HG02571 (cell line): ENCODE measurements at regions not wholly inside any gene's neighbourhood (a gene's known extent, or its start where the extent isn't known, plus 50 kb on each side); places are given as distances from the start of the nearest gene placed in this dataset.

Experiments
- ATAC-seq: cut with Tn5 transposase; IDR thresholded peaks from one replicate; pipeline ENCODE4 v1.9.1; 2021; ENCODE audit warnings: mild to moderate bottlenecking, moderate library complexity; ENCODE audit not compliant: unreplicated experiment

- no peak for ATAC-seq
These were observed 585.4 kb downstream of the SNAPC1 start for GRCh38 chr14:62347562-62348011.

DNA sequence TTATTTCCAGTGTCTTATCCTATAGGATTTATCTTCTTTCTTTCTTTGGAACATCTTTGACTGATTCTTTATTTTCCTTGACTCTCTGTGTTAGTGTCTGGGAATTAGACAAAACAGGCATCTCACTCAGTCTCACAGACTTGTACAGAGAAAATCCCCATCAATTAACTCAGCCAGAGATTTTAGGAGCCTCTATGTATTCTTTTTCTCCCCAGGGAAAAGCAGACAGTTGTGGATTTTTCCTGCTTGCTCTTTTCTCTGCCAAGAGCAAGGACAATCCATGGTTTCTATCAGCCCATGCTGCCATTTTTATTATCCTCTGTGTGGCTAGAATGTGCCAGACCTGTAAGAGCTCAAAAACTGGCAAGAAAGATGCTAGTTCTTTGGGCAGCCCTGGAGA is 595.1 kb downstream of the SNAPC1 start:
- ATAC-seq = no peak

DNA sequence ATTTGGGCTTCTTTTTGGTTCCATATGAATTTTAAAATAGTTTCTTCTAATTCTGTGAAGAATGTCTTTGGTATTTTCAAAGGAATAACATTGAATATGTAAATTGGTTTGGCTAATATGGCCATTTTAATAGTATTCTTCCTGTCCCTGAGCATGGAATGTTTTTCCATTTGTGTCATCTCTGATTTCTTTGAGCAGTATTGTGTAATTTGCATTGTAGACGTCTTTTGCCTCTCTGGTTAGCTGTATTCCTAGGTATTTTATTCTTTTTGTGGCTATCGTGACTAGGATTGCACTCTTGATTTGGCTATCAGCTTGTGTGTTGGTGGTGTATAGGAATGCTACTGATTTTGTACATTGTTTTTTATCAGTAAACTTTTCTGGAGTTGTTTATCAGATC is 601.9 kb downstream of the SNAPC1 start:
- no peak for ATAC-seq

- ATAC-seq = no peak
These were observed 602.6 kb downstream of the SNAPC1 start for GRCh38 chr14:62364800-62365280.

GRCh38 chr14:62369919-62370560 is 607.8 kb downstream of the SNAPC1 start:
- no peak for ATAC-seq

GRCh38 chr14:62373944-62374343 is 611.7 kb downstream of the SNAPC1 start:
- ATAC-seq = no peak

DNA sequence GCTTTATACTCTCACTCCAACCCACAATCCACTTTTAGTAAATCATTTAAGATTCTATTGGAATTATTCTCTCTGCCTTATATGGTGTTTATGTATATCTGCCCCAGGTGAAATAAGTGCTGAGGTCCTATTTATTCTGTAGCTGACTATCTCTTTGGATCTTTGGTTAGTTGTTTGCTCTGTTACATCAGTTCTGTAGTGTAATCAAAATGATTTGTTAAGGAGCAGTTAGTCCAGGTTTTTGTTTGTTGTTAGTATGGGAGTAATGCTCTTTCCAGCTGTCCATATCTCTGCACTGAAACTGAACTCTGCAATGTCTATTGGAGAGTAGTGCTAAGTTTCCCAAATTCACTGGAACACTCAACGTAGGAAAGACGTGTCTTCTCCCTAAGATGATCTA is 615.8 kb downstream of the SNAPC1 start:
- ATAC-seq = no peak

GRCh38 chr14:62381311-62382070 is 619.3 kb downstream of the SNAPC1 start:
- ATAC-seq = no peak

- no peak for ATAC-seq
These were observed 636.1 kb downstream of the KCNH5 start for GRCh38 chr14:62409169-62409568.

- no peak for ATAC-seq
These were observed 635.5 kb downstream of the KCNH5 start for GRCh38 chr14:62409626-62410300.

- ATAC-seq = no peak
These were observed 624.4 kb downstream of the KCNH5 start for GRCh38 chr14:62420847-62421246.

DNA sequence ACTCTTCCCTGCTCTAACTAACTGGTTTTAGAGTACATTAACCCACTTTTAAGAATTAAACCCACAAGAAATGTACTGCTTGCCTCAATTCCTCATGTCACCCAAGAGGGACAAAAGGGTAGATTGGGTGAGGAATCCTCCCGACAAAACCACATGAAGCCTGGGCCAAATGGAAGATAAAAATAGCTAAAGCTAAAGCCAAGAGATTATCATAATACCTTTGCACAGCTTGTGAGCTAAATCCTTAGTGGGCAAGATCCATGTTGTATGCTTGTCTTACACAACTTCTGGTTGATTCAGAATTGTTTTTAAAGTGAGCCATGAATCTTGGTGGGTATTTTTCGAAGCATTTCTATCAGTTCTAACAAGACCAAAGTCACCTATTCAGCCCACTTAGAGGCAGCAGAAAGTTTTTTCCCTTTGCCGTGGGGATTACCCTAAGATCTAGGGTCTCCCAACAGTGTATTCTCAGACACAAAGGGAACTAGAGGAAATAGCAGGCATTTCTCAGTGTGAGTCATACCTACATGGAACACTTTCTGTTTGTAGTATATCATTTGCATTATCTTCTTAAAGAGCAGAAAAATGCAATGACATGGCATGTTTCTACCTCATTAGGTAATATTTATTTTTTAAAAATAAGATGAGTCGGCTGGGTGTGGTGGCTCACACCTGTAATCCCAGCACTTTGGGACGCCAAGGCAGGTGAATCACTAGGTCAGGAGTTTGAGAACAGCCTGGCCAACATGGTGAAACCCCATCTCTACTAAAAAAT is 616.6 kb downstream of the KCNH5 start:
- no peak for ATAC-seq

DNA sequence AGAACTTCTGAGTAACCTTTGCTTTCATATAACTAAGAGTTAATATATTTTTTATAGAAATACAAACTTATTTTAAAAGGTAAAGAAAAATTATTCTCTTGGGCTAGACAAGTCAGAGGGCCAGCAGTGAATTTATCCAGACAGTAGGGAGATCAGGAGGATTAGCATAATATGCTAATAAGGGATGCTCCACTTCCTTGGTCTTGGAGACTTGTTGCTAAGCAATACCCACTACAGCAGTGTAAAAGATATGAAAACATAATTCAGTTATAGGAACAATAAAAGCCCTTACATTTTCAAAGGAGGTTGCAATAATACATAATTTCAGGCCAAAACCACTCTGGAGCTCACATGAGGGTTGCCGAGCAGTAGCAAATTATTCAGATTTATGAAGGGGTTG is 615.6 kb downstream of the KCNH5 start:
- ATAC-seq = no peak

DNA sequence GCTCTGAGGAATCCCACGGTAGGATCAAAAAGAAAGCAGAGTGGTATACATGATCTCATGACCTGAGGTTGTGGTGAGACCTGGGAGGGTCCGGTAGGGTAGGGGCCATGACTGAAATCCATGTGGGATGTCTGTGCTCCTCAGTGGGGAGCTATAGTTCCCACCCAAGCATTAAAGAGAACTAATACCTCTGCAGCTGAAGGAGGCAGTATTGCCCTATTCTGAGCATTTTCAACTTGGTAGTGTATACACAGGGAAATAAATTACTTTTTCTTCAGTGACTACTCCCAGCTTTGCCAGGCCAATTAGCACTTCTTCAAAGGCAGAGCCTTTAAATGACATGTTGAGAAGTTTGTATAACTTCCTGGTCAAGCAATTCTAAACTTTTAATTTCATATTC is 613.8 kb downstream of the KCNH5 start:
- ATAC-seq = no peak

DNA sequence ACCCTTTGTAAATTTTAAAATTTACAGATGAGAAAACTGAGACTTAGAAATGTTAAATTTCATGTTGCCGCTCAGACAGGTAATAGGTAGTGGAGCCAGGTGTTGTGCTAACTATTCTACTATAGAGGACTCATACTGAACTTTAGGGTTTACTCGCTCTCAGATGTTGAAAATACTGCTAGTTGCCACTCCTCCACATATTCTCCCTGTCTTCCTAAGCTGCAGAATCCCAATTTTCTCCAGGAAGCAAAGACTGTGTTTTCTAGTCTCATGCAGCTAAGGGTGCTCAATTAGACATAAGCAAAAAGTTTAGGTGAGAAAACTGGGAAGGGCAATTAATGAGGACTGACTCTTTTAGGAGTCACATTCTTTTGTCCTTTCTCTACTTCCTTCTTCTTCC is 612.3 kb downstream of the KCNH5 start:
- no peak for ATAC-seq

- no peak for ATAC-seq
These were observed 609.0 kb downstream of the KCNH5 start for GRCh38 chr14:62436261-62436660.

GRCh38 chr14:62439210-62439609 is 606.0 kb downstream of the KCNH5 start:
- no peak for ATAC-seq

DNA sequence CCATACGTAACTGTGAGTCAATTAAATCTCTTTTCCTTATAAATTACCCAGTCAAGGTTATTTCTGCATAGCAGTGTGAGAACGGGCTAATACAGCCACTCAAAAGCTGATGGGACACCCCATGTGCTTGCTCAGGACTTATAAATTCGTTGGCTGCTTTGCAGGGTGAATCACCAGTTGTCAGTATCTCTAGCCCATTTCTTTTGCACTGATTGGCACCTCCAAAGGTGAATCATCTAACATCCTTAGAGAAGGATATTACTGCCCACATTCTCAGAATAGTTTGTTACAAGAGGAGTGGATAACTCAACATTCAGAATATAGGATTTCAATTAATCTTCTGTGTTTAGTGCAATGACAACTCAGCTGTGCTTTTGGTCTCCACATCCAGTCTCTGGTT is 601.5 kb downstream of the KCNH5 start:
- no peak for ATAC-seq

DNA sequence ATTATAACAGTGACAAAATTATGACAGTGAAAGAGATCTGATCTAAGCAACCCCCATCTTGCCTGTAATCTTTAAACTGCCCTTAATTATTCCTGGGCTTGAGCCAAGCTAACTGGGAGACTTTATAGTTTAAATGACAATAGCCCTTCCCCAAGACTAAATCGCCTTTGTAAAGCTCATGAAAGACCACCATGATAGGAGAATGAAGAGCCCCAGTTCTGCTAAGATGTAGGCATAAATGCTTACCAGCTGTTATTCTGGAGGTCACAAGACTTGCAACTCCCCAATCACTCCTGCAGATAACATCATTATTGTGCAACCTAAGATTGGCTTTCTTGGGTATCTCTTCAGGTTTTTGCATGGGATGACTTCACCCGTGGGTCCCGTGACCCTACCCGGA is 599.7 kb downstream of the KCNH5 start:
- ATAC-seq = no peak

- no peak for ATAC-seq
These were observed 594.0 kb downstream of the KCNH5 start for GRCh38 chr14:62451221-62451620.

DNA sequence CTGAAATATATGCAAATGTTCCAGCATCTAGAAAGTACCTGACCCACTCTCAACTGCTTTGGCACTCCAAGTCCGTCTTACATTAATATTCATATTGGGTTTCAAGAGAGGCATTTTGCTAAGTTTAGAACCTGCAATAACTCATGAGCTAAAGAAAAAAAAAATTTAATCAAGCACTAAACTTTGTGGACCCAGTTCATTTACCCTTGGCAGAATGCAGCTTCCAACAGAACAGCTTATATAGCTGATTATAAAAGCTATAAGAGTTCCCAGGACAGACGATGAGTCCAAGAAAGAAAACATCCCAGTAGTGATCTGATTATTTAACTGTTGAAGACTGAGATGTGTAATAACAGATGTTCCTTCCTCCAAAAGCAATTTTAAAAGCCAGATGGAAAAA is 592.0 kb downstream of the KCNH5 start:
- ATAC-seq = no peak
